ENCODE measurements at regions not wholly inside any gene's neighbourhood (a gene's known extent, or its start where the extent isn't known, plus 50 kb on each side); places are given as distances from the start of the nearest gene placed in this dataset.

- Histone ChIP-seq H3K9me3 (no peaks in the 10 kb centered on the region), H3K4me3 (no peak overlapping the region), H3K36me3 (no peaks in the 10 kb centered on the region), H3K27ac (no peak overlapping the region), H3K27me3 (no peaks in the 10 kb centered on the region), H3K4me1 (no peaks in the 10 kb centered on the region)
- ATAC-seq (ENCODE audit: low FRiP score in 2 of 2) (no peak), DNase-seq (no peak)
- 49 to 62% methylated on average over 1 of the region's 1 CpG for WGBS, 2 donors
- no peak for TF ChIP-seq EP300 (IDR thresholded peaks at IDR 0.05)
- TF ChIP-seq POLR2A (IDR thresholded peaks at IDR 0.05), result no peak
- TF ChIP-seq POLR2AphosphoS5 (IDR thresholded peaks at IDR 0.05), result no peak
- TF ChIP-seq CTCF (IDR thresholded peaks at IDR 0.05), result no peak
Measured at GRCh38 chr12:60137513-60137912, 541.7 kb downstream of the SLC16A7 start.

- TF ChIP-seq CTCF (IDR thresholded peaks at IDR 0.05), result no peak
- no peak for TF ChIP-seq POLR2A (IDR thresholded peaks at IDR 0.05)
- no peak for TF ChIP-seq POLR2AphosphoS5 (IDR thresholded peaks at IDR 0.05)
- no peak for TF ChIP-seq EP300 (IDR thresholded peaks at IDR 0.05)
- DNase-seq, result no peak
- WGBS, 2 donors, result 79 to 80% methylated on average over 1 of the region's 1 CpG
Measured at GRCh38 chr12:60138526-60138925, 542.7 kb downstream of the SLC16A7 start.

GRCh38 chr12:60144395-60144794 lies 548.6 kb downstream of the SLC16A7 start:
- TF ChIP-seq CTCF (IDR thresholded peaks at IDR 0.05), result no peak
- TF ChIP-seq POLR2A (IDR thresholded peaks at IDR 0.05), result no peak
- TF ChIP-seq POLR2AphosphoS5 (IDR thresholded peaks at IDR 0.05), result no peak
- TF ChIP-seq EP300 (IDR thresholded peaks at IDR 0.05), result no peak
- no peak overlapping the region for H3K4me3 ChIP-seq
- DNase-seq, result no peak
- H3K4me1 ChIP-seq, result no peaks in the 10 kb centered on the region
- ATAC-seq (ENCODE audit: low FRiP score in 2 of 2), result no peak
- no peak overlapping the region for H3K27ac ChIP-seq
- no peaks in the 10 kb centered on the region for H3K27me3 ChIP-seq
- no peaks in the 10 kb centered on the region for H3K9me3 ChIP-seq
- 41 to 63% methylated on average over 1 of the region's 1 CpG for WGBS, 2 donors
- H3K36me3 ChIP-seq, result no peaks in the 10 kb centered on the region

More at GRCh38 chr12:60138526-60138925, 542.7 kb downstream of the SLC16A7 start:
- H3K4me1 ChIP-seq, result no peaks in the 10 kb centered on the region
- H3K9me3 ChIP-seq, result no peaks in the 10 kb centered on the region
- no peak overlapping the region for H3K4me3 ChIP-seq
- no peak for ATAC-seq (ENCODE audit: low FRiP score in 2 of 2)
- no peaks in the 10 kb centered on the region for H3K36me3 ChIP-seq
- no peaks in the 10 kb centered on the region for H3K27me3 ChIP-seq
- H3K27ac ChIP-seq, result no peak overlapping the region

GRCh38 chr12:60148109-60148508 lies 552.3 kb downstream of the SLC16A7 start:
- DNase-seq, result no peak
- WGBS, 2 donors, result 70 to 84% methylated on average over 2 of the region's 2 CpGs
- Histone ChIP-seq H3K27ac (no peak overlapping the region), H3K27me3 (no peaks in the 10 kb centered on the region), H3K9me3 (no peaks in the 10 kb centered on the region), H3K4me3 (no peak overlapping the region), H3K36me3 (no peaks in the 10 kb centered on the region), H3K4me1 (no peaks in the 10 kb centered on the region)
- ATAC-seq (ENCODE audit: low FRiP score in 2 of 2), result peak; percentile 30 to 58
- TF ChIP-seq POLR2AphosphoS5 (IDR thresholded peaks at IDR 0.05) (peak in 1 of 2 donors; percentile 63), POLR2A (IDR thresholded peaks at IDR 0.05) (no peak)

GRCh38 chr12:60148831-60149230 lies 553.0 kb downstream of the SLC16A7 start:
- H3K4me1 ChIP-seq, result no peaks in the 10 kb centered on the region
- H3K4me3 ChIP-seq, result no peak overlapping the region
- H3K36me3 ChIP-seq, result no peaks in the 10 kb centered on the region
- TF ChIP-seq POLR2AphosphoS5 (IDR thresholded peaks at IDR 0.05) (no peak), CTCF (IDR thresholded peaks at IDR 0.05) (no peak), EP300 (IDR thresholded peaks at IDR 0.05) (no peak), POLR2A (IDR thresholded peaks at IDR 0.05) (no peak)
- DNase-seq (no peak), ATAC-seq (ENCODE audit: low FRiP score in 2 of 2) (no peak)
- H3K27me3 ChIP-seq, result no peaks in the 10 kb centered on the region
- no peaks in the 10 kb centered on the region for H3K9me3 ChIP-seq
- H3K27ac ChIP-seq, result no peak overlapping the region
